ENCODE measurements at regions not wholly inside any gene's neighbourhood (a gene's known extent, or its start where the extent isn't known, plus 50 kb on each side); places are given as distances from the start of the nearest gene placed in this dataset.
"Not testable (repeated sequence)": the region's sequence is repeated elsewhere in the genome, so short reads cannot be mapped to it uniquely, and the experiment has no call there.

DNA sequence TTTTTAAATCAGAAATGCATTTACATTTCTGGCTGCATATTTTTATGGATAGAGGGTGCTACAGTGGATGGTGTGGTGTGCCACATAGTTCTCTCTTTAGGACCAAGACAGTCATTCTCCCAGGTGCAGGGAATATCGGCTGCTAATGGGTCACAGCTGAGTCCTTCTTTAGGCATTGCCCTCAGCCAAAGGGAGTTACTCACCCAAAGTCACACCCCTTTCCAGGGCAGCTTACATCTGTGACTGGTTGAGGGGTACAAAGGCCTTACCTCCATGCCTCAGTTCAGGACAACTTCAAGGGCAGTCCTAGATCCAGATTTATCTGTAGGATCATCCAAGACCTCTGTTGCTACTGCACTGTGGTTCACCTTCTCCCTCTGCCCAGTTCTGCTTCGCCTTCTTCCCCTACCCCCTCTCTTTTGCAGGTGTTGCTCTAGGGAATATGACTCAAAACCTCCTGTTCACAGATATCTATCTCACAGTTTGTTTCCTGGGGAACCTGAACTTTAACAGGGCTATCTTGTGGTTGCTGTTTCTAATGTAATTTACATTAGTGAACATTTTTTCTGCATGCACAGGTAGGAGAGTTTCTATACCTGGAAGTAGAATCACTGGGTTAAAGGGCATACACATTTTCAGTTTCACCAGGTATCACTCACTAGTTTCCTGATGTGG is 413.9 kb downstream of the RPS6KC1 start:
- DNase-seq (ENCODE audit: low read depth): no peak

DNA sequence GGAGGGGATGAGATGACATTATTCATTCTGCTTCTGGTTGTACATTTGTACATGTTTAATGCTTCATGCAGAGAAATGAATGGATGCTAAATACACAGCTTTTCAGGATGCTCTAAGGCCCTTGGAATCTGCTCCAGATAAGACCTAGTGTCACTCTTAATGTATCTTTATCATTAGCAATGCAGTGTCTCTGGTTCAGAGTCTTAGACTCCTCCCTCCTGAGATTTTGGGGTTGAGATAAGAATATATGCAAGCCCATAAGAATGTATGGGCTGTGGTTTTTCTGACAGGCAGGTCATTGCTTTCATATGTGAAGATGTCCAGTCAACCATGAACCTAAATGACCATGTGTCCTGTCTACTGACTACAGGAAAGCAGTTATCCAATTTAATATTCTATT is 415.5 kb downstream of the RPS6KC1 start:
- no peak for DNase-seq (ENCODE audit: low read depth)

DNA sequence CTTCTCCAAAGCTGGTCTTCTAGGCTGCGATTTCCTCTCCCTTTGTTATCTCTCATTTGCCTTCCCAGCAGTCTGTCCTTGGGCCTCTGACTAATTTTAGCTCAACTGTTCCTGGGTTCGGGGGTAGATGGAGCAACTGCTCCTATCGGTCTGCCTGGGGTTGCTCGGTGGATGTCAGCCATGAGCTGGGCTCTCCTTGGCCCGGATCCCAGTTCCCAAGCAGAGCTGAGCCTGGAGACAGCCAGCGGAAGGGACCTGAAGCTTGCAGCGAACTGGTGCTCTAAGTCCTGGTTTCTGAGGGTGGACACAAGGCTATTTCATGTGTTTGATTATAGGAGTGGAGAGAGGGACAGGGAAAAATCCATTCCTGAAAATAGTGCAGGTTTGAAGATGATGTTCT is 423.0 kb downstream of the RPS6KC1 start:
- DNase-seq (ENCODE audit: low read depth): no peak

DNA sequence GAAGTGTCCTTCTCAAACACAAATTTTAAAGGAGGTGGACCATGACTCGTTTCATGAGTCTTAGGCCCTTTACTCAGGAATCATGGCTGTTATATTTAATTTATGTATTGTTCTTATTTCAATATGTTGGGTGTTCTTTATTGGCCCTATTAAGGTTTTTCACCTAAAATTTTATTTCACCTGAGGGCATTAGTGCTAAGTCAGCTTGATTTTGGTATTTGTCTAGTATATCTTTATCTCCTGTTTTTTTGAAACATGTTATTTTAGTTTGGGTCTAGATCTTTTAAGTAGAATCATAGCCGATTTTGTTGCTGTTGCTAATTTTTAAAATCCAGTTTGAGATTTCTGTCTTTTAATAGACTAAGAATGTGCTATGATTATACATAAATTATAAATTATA is 430.4 kb downstream of the RPS6KC1 start:
- no peak for DNase-seq (ENCODE audit: low read depth)

DNA sequence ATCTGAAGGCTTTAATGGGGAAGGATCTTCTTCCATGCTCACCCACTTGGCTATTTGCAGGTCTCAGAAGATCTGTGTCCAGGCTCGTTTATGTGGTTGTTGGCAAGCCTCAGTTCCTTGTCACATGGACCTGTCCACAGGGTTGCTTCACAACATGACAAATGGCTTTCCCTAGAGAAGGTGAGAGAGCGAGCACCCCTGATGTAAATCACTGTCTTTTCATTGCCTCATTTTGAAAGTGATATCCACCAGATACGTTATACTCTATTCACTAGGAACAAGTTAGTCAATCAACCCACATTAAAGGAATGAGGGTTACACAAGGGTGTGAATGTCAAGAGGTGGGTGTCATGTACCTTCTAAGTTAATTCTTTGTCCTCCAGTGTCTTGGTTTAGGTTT is 433.3 kb downstream of the RPS6KC1 start:
- no peak for DNase-seq (ENCODE audit: low read depth)

DNA sequence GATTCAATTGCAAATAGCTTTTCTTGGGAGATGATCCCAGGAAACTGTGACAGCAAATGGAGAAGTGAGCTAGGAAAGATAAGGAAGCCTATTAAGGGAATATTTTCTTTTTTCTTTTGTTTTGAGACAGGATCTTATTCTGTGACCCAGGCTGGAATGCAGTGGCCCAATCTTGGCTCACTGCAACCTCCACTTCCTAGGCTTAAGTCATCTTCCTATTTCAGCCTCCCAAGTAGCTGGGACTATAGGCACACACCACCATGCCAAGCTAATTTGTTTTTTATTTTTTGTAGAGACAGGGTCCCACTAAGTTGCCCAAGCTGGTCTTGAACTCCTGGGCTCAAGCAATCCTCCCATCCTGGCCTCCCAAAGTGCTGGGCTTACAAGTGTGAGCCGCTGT is 433.7 kb downstream of the RPS6KC1 start:
- DNase-seq (ENCODE audit: low read depth): no peak

DNA sequence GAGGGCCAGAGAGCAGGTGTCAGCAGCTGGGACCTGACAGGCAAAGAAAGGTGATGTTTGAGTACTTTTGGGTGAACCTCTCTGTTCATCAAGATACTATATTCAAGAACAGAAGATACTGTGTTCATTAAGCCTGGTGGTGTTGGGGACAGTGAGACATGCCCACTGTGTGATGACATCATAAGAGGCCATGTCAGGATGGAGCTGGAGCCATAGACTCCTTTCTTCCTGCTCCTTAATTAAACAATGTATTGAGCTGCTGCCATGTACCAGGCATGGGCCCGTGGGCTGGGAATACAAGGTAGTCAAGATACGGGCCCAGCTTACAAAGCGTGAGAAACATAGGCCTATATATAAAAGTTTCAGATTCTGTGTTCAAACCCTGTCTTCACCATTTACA is 435.4 kb downstream of the RPS6KC1 start:
- no peak for DNase-seq (ENCODE audit: low read depth)

DNA sequence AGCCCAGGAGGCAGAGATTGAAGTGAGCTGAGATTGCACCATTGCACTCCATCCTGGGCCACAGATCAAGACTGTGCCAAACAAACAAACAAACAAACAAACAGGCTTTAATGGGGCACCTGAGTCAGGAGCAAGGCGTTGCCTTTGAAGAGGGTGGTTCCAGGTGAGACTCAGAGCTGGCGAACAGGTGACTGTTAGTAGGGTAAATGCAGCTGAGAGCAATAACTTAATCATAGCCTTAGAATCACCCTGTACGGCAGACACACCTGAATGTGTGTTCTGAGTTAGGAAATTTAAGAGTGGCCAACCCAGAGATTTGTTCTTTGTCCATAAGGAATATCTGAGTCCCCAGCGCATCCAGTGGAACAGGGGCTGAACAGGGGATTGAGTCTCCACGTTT is 440.4 kb downstream of the RPS6KC1 start:
- DNase-seq (ENCODE audit: low read depth): no peak

DNA sequence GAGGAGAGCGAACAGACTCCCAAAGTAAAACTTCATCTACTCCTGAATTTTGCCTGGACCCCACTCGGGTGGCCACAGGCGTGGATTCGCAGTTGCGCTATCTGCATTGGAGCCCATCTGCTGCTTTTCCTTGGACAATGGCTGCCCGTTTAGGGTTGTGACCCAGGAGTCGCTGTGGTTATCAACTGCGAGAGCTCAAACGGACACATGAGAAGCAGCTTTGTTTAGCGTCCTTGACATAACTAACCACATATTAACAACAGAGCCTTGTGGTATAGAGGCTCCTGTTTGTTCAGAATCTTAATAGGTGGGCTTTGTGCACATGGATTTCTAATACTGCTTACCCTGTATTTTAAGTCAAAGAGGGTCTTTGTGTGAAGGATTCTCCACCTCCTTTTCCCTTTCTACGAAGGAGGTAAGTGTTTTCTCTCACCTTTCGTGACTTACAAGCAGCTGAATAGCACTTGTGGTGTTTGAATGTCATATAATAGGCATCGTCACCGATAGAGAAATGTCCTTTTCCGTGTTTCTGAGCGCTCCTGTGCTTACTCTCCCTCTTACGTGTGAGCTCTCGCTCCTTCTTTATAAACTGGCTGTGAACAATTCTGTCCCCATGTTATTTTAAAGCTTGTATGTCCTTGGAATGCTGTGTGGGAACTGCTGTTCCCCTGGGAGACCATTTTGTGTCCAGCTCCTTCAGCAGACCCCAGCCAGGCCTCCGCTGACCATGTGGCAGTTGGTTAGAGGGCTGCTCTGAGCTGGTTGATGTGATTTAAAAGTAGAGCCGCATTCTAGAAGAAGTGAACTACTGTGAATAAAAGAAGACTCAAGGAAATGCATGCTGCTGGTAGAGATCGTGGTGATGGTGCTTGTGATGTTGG is 441.4 kb downstream of the RPS6KC1 start:
- DNase-seq (ENCODE audit: low read depth): no peak

DNA sequence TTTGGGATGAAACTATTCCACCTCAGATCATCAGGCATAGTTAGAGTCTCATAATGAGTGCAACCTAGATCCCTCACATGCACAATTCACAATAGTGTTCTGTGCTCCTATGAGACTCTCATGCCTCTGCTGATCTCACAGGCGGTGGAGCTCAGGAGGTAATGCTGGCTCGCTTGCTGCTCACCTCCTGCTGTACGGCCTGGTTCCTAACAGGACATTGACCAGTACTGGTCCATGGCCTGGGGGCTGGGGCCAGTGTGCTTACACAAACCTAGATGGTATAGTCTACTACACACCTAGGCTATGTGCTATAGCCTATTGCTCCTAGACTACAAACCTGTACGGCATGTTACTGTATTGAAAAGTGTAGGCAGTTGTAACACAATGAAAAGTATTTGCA is 448.4 kb downstream of the RPS6KC1 start:
- DNase-seq (ENCODE audit: low read depth): no peak

DNA sequence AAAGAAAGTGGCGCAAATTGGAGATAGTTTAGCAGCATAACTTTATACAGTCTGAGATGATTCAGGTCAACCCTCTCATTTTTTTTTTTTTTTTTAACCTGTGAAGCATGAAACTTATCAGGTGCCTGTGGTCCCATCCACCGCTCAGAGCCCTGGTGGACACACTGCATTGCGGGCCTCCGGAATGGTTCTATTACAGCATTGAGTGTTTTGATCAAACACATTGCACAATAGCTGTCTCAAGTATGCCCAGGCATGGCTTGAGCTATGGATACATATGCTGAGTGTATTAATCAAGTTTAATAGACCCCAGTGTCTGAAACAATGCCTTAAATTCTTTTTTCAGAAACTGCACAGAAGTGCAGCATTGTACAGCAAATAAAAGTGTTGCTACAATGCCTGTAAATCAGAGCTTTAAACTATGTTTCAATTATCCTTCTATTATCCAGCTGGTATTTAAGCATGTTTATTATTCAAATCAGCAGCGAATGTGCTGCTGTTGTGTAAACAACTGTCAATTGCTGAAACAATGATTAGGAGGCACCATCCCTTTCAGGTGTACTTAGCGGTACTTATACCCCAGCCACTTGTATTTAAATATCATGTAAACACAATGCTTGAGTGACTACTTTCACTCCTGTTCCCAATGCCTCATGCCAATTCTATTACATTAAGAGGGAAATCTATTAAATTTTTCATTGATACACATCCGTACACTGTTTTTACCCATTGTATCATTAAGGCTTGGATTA is 456.6 kb downstream of the RPS6KC1 start:
- no peak for DNase-seq (ENCODE audit: low read depth)

DNA sequence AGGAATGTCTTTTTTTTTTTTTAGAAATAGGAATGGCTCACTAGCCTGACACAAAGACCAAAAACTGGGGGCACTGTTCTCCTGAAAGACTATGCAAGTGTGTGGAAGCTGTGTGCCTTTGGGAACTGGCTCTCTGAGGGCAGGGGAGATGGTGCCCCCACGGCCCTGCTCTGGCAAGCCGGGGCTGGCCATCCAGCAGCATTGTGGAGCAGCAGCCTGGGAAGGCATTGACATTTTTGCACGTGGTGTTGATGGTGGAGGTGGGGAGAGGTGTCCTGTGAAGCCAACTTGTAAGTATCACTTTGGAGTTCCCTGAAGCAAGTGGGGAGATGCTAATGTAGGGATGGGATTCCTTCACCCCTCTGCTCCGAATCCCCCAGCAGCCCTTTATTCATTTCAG is 460.1 kb downstream of the RPS6KC1 start:
- no peak for DNase-seq (ENCODE audit: low read depth)

DNA sequence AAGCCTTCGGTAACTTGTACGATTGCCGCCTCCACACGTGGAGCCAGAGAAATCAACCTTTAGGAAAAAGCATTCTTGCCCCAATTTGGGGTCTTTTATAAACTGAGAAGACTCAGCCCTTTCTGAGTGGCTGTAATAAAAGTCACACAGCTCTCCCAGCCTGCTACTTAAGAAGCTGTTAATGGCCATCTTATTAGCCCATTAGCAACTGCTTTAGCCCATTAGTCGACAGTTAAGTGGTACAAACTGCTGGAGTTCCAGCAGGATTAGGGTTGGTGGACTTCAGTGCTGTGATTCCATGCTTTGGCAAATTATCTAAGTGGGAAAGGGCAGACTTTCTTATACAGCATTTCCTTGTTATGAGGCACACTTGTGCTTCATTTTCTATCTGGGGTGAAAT is 461.3 kb downstream of the RPS6KC1 start:
- no peak for DNase-seq (ENCODE audit: low read depth)

DNA sequence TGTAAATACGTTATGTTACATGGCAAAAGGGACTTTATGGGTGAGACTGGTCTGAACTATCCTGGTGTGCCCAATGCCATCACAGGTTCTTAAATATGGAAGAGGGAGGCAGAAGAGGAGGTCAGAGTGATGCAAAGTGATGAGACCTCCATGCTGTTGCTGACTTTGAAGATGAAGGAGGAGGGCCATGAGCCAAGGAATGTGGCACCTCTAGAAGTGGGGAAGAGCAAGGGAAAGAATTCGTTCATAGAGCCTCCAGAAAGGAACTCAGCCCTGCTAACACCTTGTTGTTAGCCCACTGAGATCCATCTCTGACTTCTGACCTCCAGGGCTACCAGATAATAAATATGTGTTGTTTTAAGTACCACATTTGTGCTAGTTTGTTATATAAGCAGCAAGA is 462.0 kb downstream of the RPS6KC1 start:
- no peak for DNase-seq (ENCODE audit: low read depth)

DNA sequence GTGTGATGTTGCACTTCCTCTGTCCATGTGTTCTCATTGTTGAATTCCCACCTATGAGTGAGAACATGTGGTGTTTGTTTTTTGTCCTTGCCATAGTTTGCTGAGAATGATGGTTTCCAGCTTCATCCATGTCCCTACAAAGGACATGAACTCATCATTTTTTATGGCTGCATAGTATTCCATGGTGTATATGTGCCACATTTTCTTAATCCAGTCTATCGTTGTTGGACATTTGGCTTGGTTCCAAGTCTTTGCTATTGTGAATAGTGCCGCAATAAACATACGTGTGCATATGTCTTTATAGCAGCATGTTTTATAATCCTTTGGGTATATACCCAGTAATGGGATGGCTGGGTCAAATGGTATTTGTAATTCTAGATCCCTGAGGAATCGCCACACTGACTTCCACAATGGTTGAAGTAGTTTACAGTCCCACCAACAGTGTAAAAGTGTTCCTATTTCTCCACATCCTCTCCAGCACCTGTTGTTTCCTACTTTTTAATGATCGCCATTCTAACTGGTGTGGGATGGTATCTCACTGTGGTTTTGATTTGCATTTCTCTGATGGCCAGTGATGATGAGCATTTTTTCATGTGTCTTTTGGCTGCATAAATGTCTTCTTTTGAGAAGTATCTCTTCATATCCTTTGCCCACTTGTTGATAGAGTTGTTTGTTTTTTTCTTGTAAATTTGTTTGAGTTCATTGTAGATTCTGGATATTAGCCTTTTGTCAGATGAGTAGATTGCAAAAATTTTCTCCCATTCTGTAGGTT is 463.6 kb downstream of the RPS6KC1 start:
- not testable (repeated sequence) for DNase-seq (ENCODE audit: low read depth)

DNA sequence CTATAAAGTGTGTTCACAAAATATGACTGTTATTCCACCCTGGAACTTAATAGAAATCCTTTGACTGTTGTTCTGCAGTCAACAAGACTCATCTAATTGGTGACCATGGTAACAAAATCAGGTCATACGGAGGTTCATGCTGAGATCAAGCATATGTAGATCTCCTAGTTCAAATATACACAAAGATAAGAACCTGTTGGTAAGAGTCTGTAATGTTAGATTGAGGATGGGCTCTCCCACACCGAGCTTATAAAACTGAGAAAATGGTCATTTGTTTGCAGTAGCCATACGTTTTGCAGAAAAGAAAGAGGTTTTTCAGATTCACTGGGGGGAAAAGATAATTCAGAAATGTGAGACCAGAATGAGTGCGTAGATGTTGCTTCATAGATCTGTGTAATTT is 468.1 kb downstream of the RPS6KC1 start:
- DNase-seq (ENCODE audit: low read depth): no peak

DNA sequence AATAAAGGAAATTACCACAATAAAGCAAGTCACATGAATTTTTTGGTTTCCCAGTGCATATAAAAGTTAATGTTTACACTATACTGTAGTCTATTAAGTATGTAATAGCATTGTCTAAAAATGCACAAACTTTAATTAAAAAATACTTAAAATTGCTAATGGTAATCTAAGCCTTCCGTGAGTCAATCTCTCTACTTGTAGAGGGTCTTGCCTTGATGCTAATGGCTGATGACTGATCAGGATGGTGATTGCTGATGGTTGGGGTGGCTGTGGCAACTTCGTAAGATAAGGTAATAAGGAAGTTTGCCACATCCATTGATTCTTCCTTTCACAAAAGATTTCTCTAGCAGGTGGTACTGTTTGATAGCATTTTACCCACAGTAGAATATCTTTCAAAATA is 466.6 kb upstream of the PROX1 start:
- DNase-seq (ENCODE audit: low read depth): no peak

DNA sequence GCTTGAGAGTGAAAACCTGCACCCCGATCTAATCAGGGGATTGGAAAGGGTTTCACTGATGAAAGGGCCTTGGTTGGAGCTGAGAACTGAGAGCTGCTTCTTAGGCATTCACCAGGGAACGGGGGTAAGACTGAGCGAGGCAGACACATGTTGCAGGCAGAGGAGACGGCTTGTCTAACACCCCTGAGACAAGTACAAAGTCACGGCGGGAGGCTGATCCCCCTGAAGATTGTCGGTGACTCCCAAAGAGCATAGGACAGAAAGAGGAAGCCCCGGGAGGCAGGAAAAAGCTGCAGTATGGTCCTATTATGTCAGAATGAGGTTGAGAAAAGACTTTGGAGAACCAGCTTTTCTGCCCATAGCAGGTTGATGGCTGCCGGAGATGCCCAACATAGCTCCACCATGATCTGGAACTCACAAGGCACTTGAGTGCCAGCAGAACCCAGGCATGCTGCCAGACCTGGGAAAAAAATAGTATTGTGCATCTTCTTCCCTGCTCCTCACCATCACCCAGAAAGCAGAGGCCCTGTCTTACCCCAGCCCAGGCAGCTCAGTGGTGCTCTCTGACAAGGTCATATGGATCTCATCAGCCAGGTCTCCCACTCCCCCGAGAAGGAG is 463.9 kb upstream of the PROX1 start:
- no peak for DNase-seq (ENCODE audit: low read depth)

DNA sequence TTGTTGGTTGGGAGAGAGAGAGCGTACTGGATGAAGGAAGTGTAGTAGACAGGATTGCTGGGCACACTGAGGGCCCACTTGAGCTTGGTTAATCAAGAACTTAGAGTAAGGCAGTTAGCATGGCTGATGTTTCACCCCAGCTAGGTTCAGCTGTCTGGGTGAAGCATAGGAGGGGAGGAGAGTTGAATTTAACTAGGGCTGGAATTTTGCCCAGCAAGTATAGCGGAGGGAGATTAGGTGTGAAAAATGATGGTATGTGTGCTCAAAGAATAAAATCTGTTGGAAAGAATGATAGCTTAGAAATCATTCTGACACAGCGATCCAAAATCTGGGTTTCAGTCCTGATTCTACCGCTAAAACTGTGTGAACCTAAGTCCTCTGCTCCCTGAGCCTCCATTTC is 461.5 kb upstream of the PROX1 start:
- no peak for DNase-seq (ENCODE audit: low read depth)

DNA sequence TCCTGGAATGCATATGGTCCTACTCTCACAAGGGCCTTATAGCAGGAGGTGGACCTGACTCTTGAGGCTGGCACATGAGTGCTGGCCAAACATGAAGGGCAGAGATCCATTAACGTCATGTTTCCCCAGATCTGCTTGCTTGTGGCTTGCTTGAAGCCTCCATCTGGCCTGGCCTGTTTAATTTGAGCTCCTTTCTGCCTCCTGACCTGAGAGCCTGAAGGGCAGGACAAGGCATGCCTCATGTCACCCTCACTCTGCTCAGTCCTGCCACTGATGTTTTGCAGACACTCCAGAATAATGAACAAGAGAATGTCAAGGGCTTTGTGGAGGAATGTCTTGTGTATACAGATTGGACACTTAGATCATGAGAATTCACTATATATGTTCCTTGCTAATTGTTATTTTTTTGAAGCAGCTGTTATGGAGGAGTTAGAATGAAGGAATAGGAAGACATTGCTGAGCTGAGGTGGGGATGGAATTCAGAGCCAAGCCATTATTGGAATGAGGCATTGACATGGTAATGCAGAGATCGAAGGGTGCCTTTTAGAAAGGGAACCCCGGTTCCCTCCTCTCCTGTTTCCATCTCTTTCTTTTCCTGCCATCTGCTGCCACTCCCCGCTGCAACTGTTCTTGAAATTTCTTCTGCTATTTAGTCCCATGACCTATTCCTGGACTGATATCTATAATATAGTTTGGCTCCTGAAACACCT is 457.0 kb upstream of the PROX1 start:
- no peak for DNase-seq (ENCODE audit: low read depth)

Data from iris pigment epithelial cell (primary cell).